ENCODE measurements at regions not wholly inside any gene's neighbourhood (a gene's known extent, or its start where the extent isn't known, plus 50 kb on each side); places are given as distances from the start of the nearest gene placed in this dataset.

- Histone ChIP-seq H3K27me3 (ENCODE audit: insufficient read depth, low read length) (no peaks in the 10 kb centered on the region), H3K79me2 (ENCODE audit: insufficient read depth, low read length) (no peaks in the 10 kb centered on the region), H3K9me3 (ENCODE audit: control insufficient read depth in 1 of 2, insufficient read depth in 1 of 2, low read depth in 1 of 2, low read length in 2 of 2) (no peaks in the 10 kb centered on the region), H3K4me1 (ENCODE audit: control insufficient read depth in 1 of 2, insufficient read depth in 2 of 2, low read length in 2 of 2) (peaks cover 0 to 12% of the 10 kb centered on the region in 2 experiments; a peak in 2 of 4 replicates), H3K27ac (ENCODE audit: low read depth, low read length) (no peak overlapping the region), H2AFZ (ENCODE audit: low read depth, low read length, poor library complexity, severe bottlenecking) (no peak overlapping the region), H3K4me3 (replicated peaks in 1 of 2; ENCODE audit: low read depth in 1 of 2, low read length in 2 of 2) (no peak overlapping the region), H3K9me2 (ENCODE audit: insufficient read depth) (no peaks in the 10 kb centered on the region), H3K9ac (ENCODE audit: low read length) (no peak overlapping the region), H4K20me1 (ENCODE audit: insufficient read depth) (no peaks in the 10 kb centered on the region), H3K36me3 (ENCODE audit: control insufficient read depth in 1 of 2, insufficient read depth in 2 of 2, low read length in 2 of 2) (no peaks in the 10 kb centered on the region), H3K4me2 (ENCODE audit: low read length) (no peak overlapping the region)
- RAD21 ChIA-PET (ENCODE audit: low non-redundant PET in 1 of 2, low total read pairs in 2 of 2, uncharacterized antibody in 2 of 2, unreplicated experiment in 2 of 2), result no interaction called here
- DNase-seq (ENCODE audit: low read depth, low spot score), result no peak
- POLR2A ChIA-PET, result no interaction called here
- TF ChIP-seq RAD21 (IDR thresholded peaks at IDR 0.05; ENCODE audit: low read depth) (no peak), CBX3 (IDR thresholded peaks at IDR 0.05; ENCODE audit: low read depth) (no peak), ELF1 (IDR thresholded peaks at IDR 0.05; ENCODE audit: borderline replicate concordance, low read depth) (no peak), SRF (IDR thresholded peaks at IDR 0.05; ENCODE audit: low read depth) (no peak), FOSL1 (IDR thresholded peaks at IDR 0.05; ENCODE audit: low read depth) (no peak), EGR1 (IDR thresholded peaks at IDR 0.05; ENCODE audit: low read depth) (no peak), EZH2 (IDR thresholded peaks at IDR 0.05) (no peak), ATF3 (IDR thresholded peaks at IDR 0.05) (no peak), EZH2phosphoT487 (IDR thresholded peaks at IDR 0.05; ENCODE audit: borderline replicate concordance) (no peak), SP1 (IDR thresholded peaks at IDR 0.05; ENCODE audit: low read depth) (no peak)
- CTCF ChIA-PET, result no interaction called here
- no peak for ATAC-seq
- BruUV-seq (replicated peaks), result no TSS peak
- intact Hi-C loops (cut with micrococcal nuclease), result no loop called here
Observed at GRCh38 chr11:4190519-4190918, 95.9 kb downstream of the RRM1 start.

- Histone ChIP-seq H3K9me3 (ENCODE audit: control insufficient read depth in 1 of 2, insufficient read depth in 1 of 2, low read depth in 1 of 2, low read length in 2 of 2) (no peaks in the 10 kb centered on the region), H4K20me1 (ENCODE audit: insufficient read depth) (no peaks in the 10 kb centered on the region), H3K79me2 (ENCODE audit: insufficient read depth, low read length) (no peaks in the 10 kb centered on the region), H3K27me3 (ENCODE audit: insufficient read depth, low read length) (no peaks in the 10 kb centered on the region), H3K4me3 (replicated peaks in 1 of 2; ENCODE audit: low read depth in 1 of 2, low read length in 2 of 2) (no peak overlapping the region), H3K9me2 (ENCODE audit: insufficient read depth) (no peaks in the 10 kb centered on the region), H2AFZ (ENCODE audit: low read depth, low read length, poor library complexity, severe bottlenecking) (no peak overlapping the region), H3K36me3 (ENCODE audit: control insufficient read depth in 1 of 2, insufficient read depth in 2 of 2, low read length in 2 of 2) (no peaks in the 10 kb centered on the region), H3K4me1 (ENCODE audit: control insufficient read depth in 1 of 2, insufficient read depth in 2 of 2, low read length in 2 of 2) (peaks cover 0 to 12% of the 10 kb centered on the region in 2 experiments; a peak in 2 of 4 replicates), H3K9ac (ENCODE audit: low read length) (no peak overlapping the region), H3K4me2 (ENCODE audit: low read length) (no peak overlapping the region), H3K27ac (ENCODE audit: low read depth, low read length) (no peak overlapping the region)
- ChIA-PET RAD21 (ENCODE audit: low non-redundant PET in 1 of 2, low total read pairs in 2 of 2, uncharacterized antibody in 2 of 2, unreplicated experiment in 2 of 2) (no interaction called here), POLR2A (no interaction called here), CTCF (interaction anchor here (1.3 kb wide), 1 partner anchor 349 kb away, joined by 5 read pairs; no protein-coding TSS in a partner anchor)
- TF ChIP-seq SIN3A (IDR thresholded peaks at IDR 0.05; ENCODE audit: low read depth) (no peak), EGR1 (IDR thresholded peaks at IDR 0.05; ENCODE audit: low read depth) (no peak), EZH2phosphoT487 (IDR thresholded peaks at IDR 0.05; ENCODE audit: borderline replicate concordance) (no peak), SP1 (IDR thresholded peaks at IDR 0.05; ENCODE audit: low read depth) (no peak), MAX (IDR thresholded peaks at IDR 0.05) (no peak), ATF3 (IDR thresholded peaks at IDR 0.05) (no peak), YY1 (IDR thresholded peaks at IDR 0.05; ENCODE audit: extremely low read depth, insufficient replicate concordance, low read depth, low read length) (no peak), ZBTB33 (IDR thresholded peaks at IDR 0.05; ENCODE audit: extremely low read depth, insufficient replicate concordance, low read length) (no peak), CTCF (IDR thresholded peaks at IDR 0.05 in 2 of 3, conservative IDR thresholded peaks at IDR 0.05 in 1 of 3; ENCODE audit: borderline replicate concordance in 1 of 3, insufficient read depth in 1 of 3, low read depth in 2 of 3, low read length in 2 of 3) (no peak), POLR2AphosphoS5 (IDR thresholded peaks at IDR 0.05; ENCODE audit: low read depth, low read length) (no peak), CEBPB (IDR thresholded peaks at IDR 0.05; ENCODE audit: low read depth) (no peak), POLR2A (IDR thresholded peaks at IDR 0.05; ENCODE audit: borderline replicate concordance, extremely low read depth, insufficient read depth, insufficient read length) (no peak)
- intact Hi-C loops (cut with micrococcal nuclease), result no loop called here
- ATAC-seq (no peak), DNase-seq (ENCODE audit: low read depth, low spot score) (no peak)
- no TSS peak for BruUV-seq (replicated peaks)
Observed at GRCh38 chr11:4190098-4190497, 95.5 kb downstream of the RRM1 start.
